WTC11 (cell line): ENCODE measurements at regions not wholly inside any gene's neighbourhood (a gene's known extent, or its start where the extent isn't known, plus 50 kb on each side); places are given as distances from the start of the nearest gene placed in this dataset.
"Not testable (repeated sequence)": the region's sequence is repeated elsewhere in the genome, so short reads cannot be mapped to it uniquely, and the experiment has no call there.

Experiments
- ATAC-seq: fragments of 200-7000 bp; cut with Tn5 transposase; 2 replicates; pipeline ENCODE4 v1.10.0; 2021; ENCODE audit warnings: mild to moderate bottlenecking, moderate library complexity
- CTCF ChIA-PET: fragments of 300-600 bp; sonication (Branson Sonifier 250); formaldehyde crosslinking; loops from one replicate; lab custom pipeline; 2021; ENCODE audit warnings: antibody characterized with exemption; lab: Charles Lee
- POLR2A ChIA-PET: fragments of 350-600 bp; sonication (Branson Sonifier 250); formaldehyde crosslinking; loops from one replicate; lab custom pipeline; 2021; ENCODE audit warnings: antibody characterized with exemption; lab: Charles Lee
- DNase-seq: peaks from one replicate; pipeline ENCODE4 v3.0.0; 2021; ENCODE audit warnings: low spot score
- H3K27ac Mint-ChIP-seq: 2 replicates; pipeline ENCODE4 v1.8.0; 2021; ENCODE audit warnings: mixed read lengths
- H3K27me3 Mint-ChIP-seq: 2 replicates; pipeline ENCODE4 v1.8.0; 2021; ENCODE audit warnings: low read depth, mild to moderate bottlenecking, moderate library complexity, mixed read lengths
- H3K36me3 Mint-ChIP-seq: 2 replicates; pipeline ENCODE4 v1.8.0; 2021; ENCODE audit warnings: mixed read lengths
- H3K4me1 Mint-ChIP-seq: 2 replicates; pipeline ENCODE4 v1.8.0; 2022; ENCODE audit warnings: mixed read lengths
- H3K4me3 Mint-ChIP-seq: 2 replicates; pipeline ENCODE4 v1.8.0; 2021; ENCODE audit warnings: mild to moderate bottlenecking, moderate library complexity, mixed read lengths
- H3K9me3 Mint-ChIP-seq: 2 replicates; pipeline ENCODE4 v1.8.0; 2021; ENCODE audit warnings: mixed read lengths
- CBFB ChIP-seq: sonication (generic); formaldehyde crosslinking; IDR thresholded peaks from 2 replicates; pipeline ENCODE4 v1.8.1; 2022; ENCODE audit warnings: mild to moderate bottlenecking, low read depth, missing genetic modification reagents
- CREM ChIP-seq: sonication (generic); formaldehyde crosslinking; IDR thresholded peaks from 2 replicates; pipeline ENCODE4 v1.8.1; 2022; ENCODE audit warnings: mild to moderate bottlenecking, missing genetic modification reagents, moderate library complexity
- E2F1 ChIP-seq: sonication (generic); formaldehyde crosslinking; IDR thresholded peaks from 2 replicates; pipeline ENCODE4 v1.8.0; 2022; ENCODE audit warnings: mild to moderate bottlenecking, missing genetic modification reagents
- ELF4 ChIP-seq: sonication (generic); formaldehyde crosslinking; IDR thresholded peaks from 2 replicates; pipeline ENCODE4 v1.8.1; 2022; ENCODE audit warnings: low read depth, mild to moderate bottlenecking, moderate library complexity, missing genetic modification reagents
- ERG ChIP-seq: fragments of 250-450 bp; sonication (Bioruptor Pico); IDR thresholded peaks from 2 replicates; pipeline ENCODE4 v1.8.0; 2021; ENCODE audit warnings: mild to moderate bottlenecking
- FOXP4 ChIP-seq: sonication (generic); formaldehyde crosslinking; IDR thresholded peaks from 2 replicates; pipeline ENCODE4 v1.8.0; 2022; ENCODE audit warnings: mild to moderate bottlenecking, missing genetic modification reagents
- GRHL2 ChIP-seq: fragments of 250-450 bp; sonication (Bioruptor Pico); IDR thresholded peaks from 2 replicates; pipeline ENCODE4 v1.8.0; 2022; ENCODE audit warnings: mild to moderate bottlenecking, moderate library complexity; ENCODE audit not compliant: insufficient replicate concordance, severe bottlenecking
- HMGXB4 ChIP-seq: sonication (generic); formaldehyde crosslinking; IDR thresholded peaks from 2 replicates; pipeline ENCODE4 v1.8.1; 2023; ENCODE audit warnings: mild to moderate bottlenecking, moderate library complexity, missing genetic modification reagents
- JUN ChIP-seq: sonication (generic); formaldehyde crosslinking; IDR thresholded peaks from 2 replicates; pipeline ENCODE4 v1.8.0; 2023; ENCODE audit warnings: mild to moderate bottlenecking, missing genetic modification reagents
- MAX ChIP-seq: sonication (generic); formaldehyde crosslinking; IDR thresholded peaks from 2 replicates; pipeline ENCODE4 v1.8.0; 2022; ENCODE audit warnings: mild to moderate bottlenecking, missing genetic modification reagents
- NFE2L1 ChIP-seq: sonication (generic); formaldehyde crosslinking; IDR thresholded peaks from 2 replicates; pipeline ENCODE4 v1.8.1; 2023; ENCODE audit warnings: missing genetic modification reagents
- NR3C1 ChIP-seq: sonication (generic); formaldehyde crosslinking; conservative IDR thresholded peaks from 2 replicates; pipeline ENCODE4 v1.8.1; 2023; ENCODE audit warnings: low read depth, mild to moderate bottlenecking, missing genetic modification reagents
- SMAD4 ChIP-seq: sonication (generic); formaldehyde crosslinking; IDR thresholded peaks from 2 replicates; pipeline ENCODE4 v1.8.0; 2022; ENCODE audit warnings: mild to moderate bottlenecking, missing genetic modification reagents
- TEAD1 ChIP-seq: sonication (generic); formaldehyde crosslinking; IDR thresholded peaks from 2 replicates; pipeline ENCODE4 v1.8.0; 2022; ENCODE audit warnings: mild to moderate bottlenecking, missing genetic modification reagents
- ZBTB21 ChIP-seq: sonication (generic); formaldehyde crosslinking; IDR thresholded peaks from 2 replicates; pipeline ENCODE4 v1.8.1; 2023; ENCODE audit warnings: mild to moderate bottlenecking, missing genetic modification reagents, borderline replicate concordance
- ZNF396 ChIP-seq: fragments of 250-450 bp; sonication (Bioruptor Pico); IDR thresholded peaks from 2 replicates; pipeline ENCODE4 v1.8.0; 2021; ENCODE audit warnings: mild to moderate bottlenecking, moderate library complexity, borderline replicate concordance
- ZNF425 ChIP-seq: fragments of 250-450 bp; sonication (Bioruptor Pico); conservative IDR thresholded peaks from 2 replicates; pipeline ENCODE4 v1.9.0; 2021; ENCODE audit warnings: mild to moderate bottlenecking

GRCh38 chr3:159045279-159045885, 243.5 kb downstream of the MFSD1 start:
- H3K4me3 Mint-ChIP-seq: no peak overlapping the region
- no peaks in the 10 kb centered on the region for H3K36me3 Mint-ChIP-seq
- no peaks in the 10 kb centered on the region for H3K9me3 Mint-ChIP-seq
- ATAC-seq (no peak), DNase-seq (no peak)
- POLR2A ChIA-PET: no interaction called here
- H3K27me3 Mint-ChIP-seq: no peaks in the 10 kb centered on the region
- H3K27ac Mint-ChIP-seq: no peak overlapping the region
- CTCF ChIA-PET: no interaction called here
- H3K4me1 Mint-ChIP-seq: no peaks in the 10 kb centered on the region
- no peak for TF ChIP-seq E2F1
- no peak for TF ChIP-seq FOXP4 (CRISPR knock-in tag)
- TF ChIP-seq ELF4 (CRISPR knock-in tag): no peak
- no peak for TF ChIP-seq JUN
- no peak for TF ChIP-seq CREM (CRISPR knock-in tag)
- TF ChIP-seq ERG (CRISPR knock-in tag): no peak
- no peak for TF ChIP-seq GRHL2 (CRISPR knock-in tag)
- no peak for TF ChIP-seq SMAD4 (CRISPR knock-in tag)
- TF ChIP-seq CBFB: no peak
- no peak for TF ChIP-seq ZNF396
- no peak for TF ChIP-seq ZNF425
- no peak for TF ChIP-seq MAX (CRISPR knock-in tag)
- TF ChIP-seq NR3C1 (CRISPR knock-in tag): no peak
- TF ChIP-seq NFE2L1 (CRISPR knock-in tag): no peak
- TF ChIP-seq ZBTB21: no peak
- no peak for TF ChIP-seq HMGXB4 (CRISPR knock-in tag)

- no peak overlapping the region for H3K4me3 Mint-ChIP-seq
- H3K4me1 Mint-ChIP-seq: no peaks in the 10 kb centered on the region
- ATAC-seq (no peak), DNase-seq (no peak)
- peaks cover 11% of the 10 kb centered on the region; the same call in 1 of the 2 replicates for H3K9me3 Mint-ChIP-seq
- ChIA-PET POLR2A (no interaction called here), CTCF (no interaction called here)
- H3K27me3 Mint-ChIP-seq: no peaks in the 10 kb centered on the region
- H3K27ac Mint-ChIP-seq: no peak overlapping the region
- no peaks in the 10 kb centered on the region for H3K36me3 Mint-ChIP-seq
- TF ChIP-seq TEAD1 (CRISPR knock-in tag) (no peak), SMAD4 (CRISPR knock-in tag) (no peak), ZBTB21 (no peak)
- TF ChIP-seq, all 79 proteins: peak for 0
Measured at GRCh38 chr3:159047361-159047760, 245.5 kb downstream of the MFSD1 start.

GRCh38 chr3:159052494-159052893, 250.6 kb downstream of the MFSD1 start:
- DNase-seq, H3K27ac Mint-ChIP-seq, POLR2A ChIA-PET, H3K36me3 Mint-ChIP-seq, CTCF ChIA-PET, H3K4me3 Mint-ChIP-seq, H3K27me3 Mint-ChIP-seq, H3K4me1 Mint-ChIP-seq, ATAC-seq: not testable (repeated sequence)
- H3K9me3 Mint-ChIP-seq: peaks cover 15% of the 10 kb centered on the region; the same call in 1 of the 2 replicates
